Gastrocnemius medialis (tissue), 4 donors: ENCODE measurements at regions not wholly inside any gene's neighbourhood (a gene's known extent, or its start where the extent isn't known, plus 50 kb on each side); places are given as distances from the start of the nearest gene placed in this dataset.

Source experiments
- POLR2A ChIP-seq, 2 donors: fragments of 450-650 bp; IDR thresholded peaks; one replicate each; pipeline ENCODE4 v1.6.1; 2017; ENCODE audit warnings: antibody characterized with exemption in 2 of 2, mild to moderate bottlenecking in 2 of 2, moderate library complexity in 2 of 2
- TF ChIP-seq, protein P1 (sequence below), 5 experiments: fragments of 450-650 bp in 3 of 5; fragments of 200-600 bp in 2 of 5; sonication (generic) in 2 of 5; IDR thresholded peaks in 4 of 5; conservative IDR thresholded peaks in 1 of 5; 1 replicate in 4 of 5; 2 replicates in 1 of 5; pipeline ENCODE4 v1.5.1; 2016 to 2019; ENCODE audit warnings: antibody characterized with exemption in 5 of 5, mild to moderate bottlenecking in 3 of 5, moderate library complexity in 3 of 5

DNA sequence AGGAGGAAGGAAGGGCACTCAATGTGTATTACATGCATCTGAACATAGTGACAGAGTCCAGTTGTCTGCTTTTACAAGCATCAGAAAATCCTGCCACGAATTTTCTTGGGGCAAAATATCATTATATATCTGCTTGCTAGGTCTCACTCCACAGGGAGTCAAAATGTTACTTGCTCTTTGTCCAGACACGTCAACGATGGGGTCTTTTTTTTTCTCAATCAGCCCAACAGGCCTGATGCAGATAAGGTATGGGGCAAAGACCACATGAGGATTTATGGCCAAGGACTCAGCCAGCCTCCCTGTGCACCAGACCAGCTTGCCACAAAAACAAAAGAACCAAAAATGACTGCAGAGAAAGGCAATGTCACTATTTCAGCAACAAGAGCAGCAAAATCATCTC lies 323.4 kb upstream of the PKDCC start:
- TF ChIP-seq POLR2A (IDR thresholded peaks at IDR 0.05): no peak
- TF ChIP-seq, protein P1, sequence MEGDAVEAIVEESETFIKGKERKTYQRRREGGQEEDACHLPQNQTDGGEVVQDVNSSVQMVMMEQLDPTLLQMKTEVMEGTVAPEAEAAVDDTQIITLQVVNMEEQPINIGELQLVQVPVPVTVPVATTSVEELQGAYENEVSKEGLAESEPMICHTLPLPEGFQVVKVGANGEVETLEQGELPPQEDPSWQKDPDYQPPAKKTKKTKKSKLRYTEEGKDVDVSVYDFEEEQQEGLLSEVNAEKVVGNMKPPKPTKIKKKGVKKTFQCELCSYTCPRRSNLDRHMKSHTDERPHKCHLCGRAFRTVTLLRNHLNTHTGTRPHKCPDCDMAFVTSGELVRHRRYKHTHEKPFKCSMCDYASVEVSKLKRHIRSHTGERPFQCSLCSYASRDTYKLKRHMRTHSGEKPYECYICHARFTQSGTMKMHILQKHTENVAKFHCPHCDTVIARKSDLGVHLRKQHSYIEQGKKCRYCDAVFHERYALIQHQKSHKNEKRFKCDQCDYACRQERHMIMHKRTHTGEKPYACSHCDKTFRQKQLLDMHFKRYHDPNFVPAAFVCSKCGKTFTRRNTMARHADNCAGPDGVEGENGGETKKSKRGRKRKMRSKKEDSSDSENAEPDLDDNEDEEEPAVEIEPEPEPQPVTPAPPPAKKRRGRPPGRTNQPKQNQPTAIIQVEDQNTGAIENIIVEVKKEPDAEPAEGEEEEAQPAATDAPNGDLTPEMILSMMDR (IDR thresholded peaks at IDR 0.05 in 4 of 5, conservative IDR thresholded peaks at IDR 0.05 in 1 of 5): no peak
